GM19025 (cell line): ENCODE measurements at regions not wholly inside any gene's neighbourhood (a gene's known extent, or its start where the extent isn't known, plus 50 kb on each side); places are given as distances from the start of the nearest gene placed in this dataset.

Experiments
- ATAC-seq: cut with Tn5 transposase; IDR thresholded peaks from one replicate; pipeline ENCODE4 v1.9.1; 2021; ENCODE audit warnings: mild to moderate bottlenecking, low read depth, moderate library complexity; ENCODE audit not compliant: unreplicated experiment

GRCh38 chr10:108421266-108421665 is 1256.8 kb upstream of the SORCS1 start:
- ATAC-seq: no peak

GRCh38 chr10:108413954-108414353 is 1249.4 kb upstream of the SORCS1 start:
- ATAC-seq: no peak

- ATAC-seq: no peak
Measured at GRCh38 chr10:108412323-108412722, 1247.8 kb upstream of the SORCS1 start.

DNA sequence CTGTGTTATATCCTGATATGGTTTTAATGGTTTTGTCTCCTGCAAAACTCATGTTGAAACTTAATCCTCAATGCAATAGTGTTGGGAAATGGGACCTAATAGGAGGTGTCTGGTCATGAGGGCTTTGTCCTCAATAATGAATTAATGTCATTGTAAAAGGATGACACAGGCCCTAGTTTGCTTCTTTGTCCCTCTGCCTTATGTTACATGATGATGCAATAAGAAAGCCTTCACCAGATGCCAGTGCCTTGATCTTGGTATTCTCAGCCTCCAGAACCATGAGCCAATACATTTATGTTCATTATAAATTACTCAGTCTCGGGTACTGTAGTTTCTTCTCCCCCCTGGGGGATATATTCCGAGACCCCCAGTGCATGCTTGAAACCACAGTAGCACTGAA is 1247.4 kb upstream of the SORCS1 start:
- ATAC-seq: no peak

DNA sequence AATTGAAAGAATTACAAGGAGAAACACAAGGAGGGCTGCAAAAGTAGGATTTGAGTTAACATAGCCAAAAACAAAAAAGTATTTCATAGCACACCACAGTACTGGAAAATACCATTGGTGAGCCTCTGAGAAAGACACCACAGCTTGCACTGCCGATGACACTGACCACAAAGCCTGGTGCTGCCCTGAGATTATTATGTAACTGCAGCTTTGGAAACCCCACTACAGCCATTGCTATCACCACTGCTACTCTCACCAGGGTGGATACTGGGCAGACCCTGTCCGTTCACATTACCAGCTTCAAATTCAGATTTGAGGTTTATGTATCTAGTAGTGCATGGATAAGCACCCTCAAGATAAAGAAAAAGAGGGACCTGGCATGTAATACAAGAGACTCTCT is 1246.7 kb upstream of the SORCS1 start:
- no peak for ATAC-seq

GRCh38 chr10:108410236-108410635 is 1245.7 kb upstream of the SORCS1 start:
- no peak for ATAC-seq

DNA sequence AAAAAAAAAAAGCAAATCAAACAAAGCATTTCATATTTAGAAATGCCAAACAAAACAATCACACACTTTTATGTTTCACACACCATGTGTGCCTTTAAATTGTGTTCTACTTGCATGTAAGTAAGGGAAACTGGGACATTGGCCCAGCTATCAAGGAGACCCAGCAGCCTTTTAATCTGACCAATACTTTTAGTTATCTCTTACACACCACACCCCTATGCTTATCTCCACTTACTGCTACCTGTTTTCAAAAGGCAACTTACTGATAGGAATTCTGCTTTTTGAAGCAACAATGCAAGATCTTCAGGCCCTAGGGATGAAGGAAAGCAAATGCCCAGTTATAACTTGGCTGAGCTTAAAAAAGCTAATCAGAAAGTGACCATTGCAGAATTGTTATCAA is 1244.8 kb upstream of the SORCS1 start:
- no peak for ATAC-seq

DNA sequence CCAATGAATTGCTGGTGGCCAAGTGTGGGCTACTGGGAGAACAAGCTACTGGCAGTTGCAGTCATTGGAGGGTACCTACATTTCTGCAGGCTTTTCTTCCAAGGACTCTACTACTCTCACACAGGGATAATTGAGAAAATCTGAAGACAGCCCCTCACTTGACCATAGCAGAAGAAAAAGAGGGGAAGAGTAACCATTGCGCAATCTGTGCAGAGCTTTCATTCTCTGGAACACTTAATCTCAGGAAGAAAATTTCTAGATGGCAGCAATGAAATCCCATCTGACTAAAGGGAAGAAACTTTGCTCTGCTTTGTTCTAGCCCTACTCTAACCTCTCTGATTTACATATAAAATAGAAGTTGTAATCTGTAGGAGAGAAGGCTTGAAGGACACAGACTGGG is 1239.6 kb upstream of the SORCS1 start:
- ATAC-seq: no peak

- no peak for ATAC-seq
Measured at GRCh38 chr10:108399465-108399864, 1235.0 kb upstream of the SORCS1 start.

GRCh38 chr10:108393089-108393488 is 1228.6 kb upstream of the SORCS1 start:
- no peak for ATAC-seq

DNA sequence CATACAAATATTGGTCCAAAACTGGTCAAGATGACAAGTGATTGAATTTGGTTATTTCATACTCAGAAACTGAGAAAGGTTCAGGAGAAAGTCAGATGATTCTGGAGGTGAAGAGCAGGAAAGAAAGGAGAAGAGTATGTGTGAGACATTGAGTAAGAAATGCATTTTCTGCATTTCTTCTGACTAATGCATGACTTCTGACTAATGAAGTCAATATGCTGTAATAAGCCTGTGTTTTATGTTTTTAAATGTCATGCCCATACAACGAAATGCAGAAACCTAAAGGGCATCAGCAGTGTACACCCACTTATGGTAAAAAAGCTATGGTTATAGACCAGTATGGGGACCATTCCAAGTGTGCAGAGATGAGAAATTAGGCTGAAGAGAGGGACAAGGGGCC is 1227.8 kb upstream of the SORCS1 start:
- no peak for ATAC-seq

DNA sequence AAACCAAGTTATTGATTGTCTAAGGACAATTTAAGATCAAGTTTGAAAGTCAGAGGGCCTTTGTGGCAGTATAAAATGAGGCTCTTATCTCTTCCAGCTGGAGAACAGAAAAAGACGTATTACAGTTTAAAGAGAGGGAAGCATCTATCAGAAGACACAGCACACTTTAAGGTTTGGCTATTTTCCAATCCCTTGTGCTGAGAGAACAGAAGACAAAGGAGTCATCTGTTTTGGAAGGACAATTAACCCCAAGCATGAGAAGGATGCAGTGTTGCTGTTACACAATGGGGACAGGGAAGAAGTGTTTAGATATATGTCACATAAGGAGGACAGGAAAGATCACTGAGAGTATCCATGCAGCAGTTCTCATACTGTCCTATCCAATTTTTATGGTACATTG is 1224.2 kb upstream of the SORCS1 start:
- ATAC-seq: no peak

DNA sequence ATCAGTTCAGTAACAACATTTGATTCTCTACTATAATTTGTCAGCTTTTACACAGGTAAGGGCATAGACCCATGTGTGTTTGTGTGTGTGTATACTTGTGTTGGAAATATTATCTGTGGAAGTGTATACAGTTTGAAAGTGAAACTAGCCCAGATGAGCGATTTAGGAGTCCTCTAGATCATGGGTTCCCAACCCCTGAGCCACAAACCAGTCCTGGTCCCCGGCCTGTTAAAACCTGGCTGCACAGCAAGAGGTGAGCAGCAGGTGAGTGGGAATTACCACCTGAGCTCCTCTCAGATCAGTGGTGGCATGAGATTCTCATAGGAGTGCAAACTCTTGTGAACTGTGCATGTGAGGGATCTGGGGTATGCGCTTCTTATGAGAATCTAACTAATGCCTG is 1221.5 kb upstream of the SORCS1 start:
- no peak for ATAC-seq

GRCh38 chr10:108384378-108384777 is 1219.9 kb upstream of the SORCS1 start:
- no peak for ATAC-seq

GRCh38 chr10:108378779-108379178 is 1214.3 kb upstream of the SORCS1 start:
- ATAC-seq: no peak

DNA sequence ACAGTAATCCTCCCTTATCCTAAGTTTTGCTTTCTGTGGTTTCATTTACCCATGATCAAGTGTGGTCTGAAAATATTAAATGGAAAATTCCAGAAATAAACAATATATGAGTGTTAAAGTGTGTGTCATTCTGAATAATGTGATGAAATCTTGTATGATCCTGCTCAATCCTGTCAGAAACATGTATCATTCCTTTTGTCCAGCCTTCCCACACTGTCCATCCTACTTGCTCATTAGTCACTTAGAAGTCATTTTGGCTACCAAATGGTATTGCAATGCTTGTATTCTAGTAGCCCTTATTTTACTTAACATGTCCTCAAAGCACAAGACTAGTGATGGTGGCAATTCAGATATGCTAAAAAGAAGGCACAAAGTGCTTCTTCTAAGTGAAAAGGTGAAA is 1211.2 kb upstream of the SORCS1 start:
- ATAC-seq: no peak

DNA sequence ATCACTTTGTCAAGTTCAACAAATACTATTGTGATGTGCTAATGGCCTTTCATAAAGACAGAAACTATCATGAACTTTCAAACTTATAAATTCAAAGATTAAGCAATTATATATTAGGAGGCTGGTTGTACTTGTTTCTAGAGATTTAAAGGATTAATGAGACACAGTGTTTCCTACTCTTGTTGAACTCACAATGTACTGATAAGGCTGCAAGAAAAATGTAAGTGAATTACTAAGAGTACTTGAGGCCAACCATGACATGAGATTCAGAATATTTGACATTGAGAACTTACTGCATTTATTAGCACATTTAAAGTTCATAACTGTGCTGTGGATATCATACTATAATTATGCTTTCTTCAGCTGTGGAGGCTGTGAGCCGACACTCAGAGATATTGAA is 1210.5 kb upstream of the SORCS1 start:
- ATAC-seq: no peak

DNA sequence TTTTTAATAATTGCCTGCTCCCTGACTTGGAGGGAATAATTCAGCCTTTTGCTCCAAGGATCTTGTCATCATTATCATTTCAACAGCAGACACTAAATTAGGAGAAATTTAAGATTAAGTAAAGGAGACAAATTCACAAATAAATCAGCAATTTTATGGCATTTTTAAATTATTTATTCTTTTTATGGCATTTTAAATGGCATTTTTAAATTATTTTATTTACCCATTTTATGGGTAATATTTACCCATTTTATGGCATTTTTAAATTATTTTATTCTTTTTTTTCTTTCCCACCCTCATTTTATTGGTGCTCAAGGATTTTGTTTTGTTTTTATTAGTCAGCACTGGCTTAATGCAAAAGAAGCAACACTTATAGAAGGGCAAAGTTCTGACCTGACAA is 1201.0 kb upstream of the SORCS1 start:
- ATAC-seq: no peak

DNA sequence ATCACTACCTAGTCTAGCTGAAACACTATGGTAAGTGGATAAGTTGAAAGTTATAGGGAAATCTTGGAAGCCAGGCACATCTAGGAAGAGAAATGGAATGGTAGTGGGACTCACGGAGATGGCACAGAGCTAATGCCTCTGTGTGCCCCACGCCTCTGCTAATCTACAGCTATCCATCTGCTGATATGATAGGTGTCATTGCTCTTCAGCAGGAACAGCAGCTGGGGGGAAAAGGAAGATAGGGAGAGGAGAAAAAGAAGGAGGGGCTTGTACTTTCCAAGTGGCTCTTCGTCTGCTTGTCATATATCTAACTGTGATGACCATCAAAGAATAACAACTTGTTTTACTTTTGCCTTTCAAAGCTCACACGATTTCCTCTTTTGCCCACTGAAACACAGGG is 1199.1 kb upstream of the SORCS1 start:
- no peak for ATAC-seq

- ATAC-seq: no peak
Measured at GRCh38 chr10:108362961-108363360, 1198.5 kb upstream of the SORCS1 start.

DNA sequence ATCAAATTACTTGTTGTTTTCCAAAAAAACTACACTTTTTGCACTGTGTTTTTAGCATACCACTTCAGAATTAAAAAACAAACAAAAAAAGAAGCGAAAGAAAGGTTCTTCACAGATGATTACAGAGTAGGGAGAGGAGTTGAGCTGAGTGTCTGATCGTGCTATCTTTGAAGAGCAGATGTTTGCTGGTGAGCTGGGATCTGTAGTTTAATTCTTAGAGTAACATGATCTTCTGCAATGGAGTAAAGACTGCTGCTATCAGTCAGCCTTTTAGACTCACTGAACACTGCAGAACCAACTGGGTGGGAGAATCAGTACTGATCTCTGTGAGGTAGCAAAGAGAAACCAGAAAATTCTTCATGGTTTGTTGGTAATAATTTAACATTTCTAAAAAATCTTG is 1197.8 kb upstream of the SORCS1 start:
- ATAC-seq: no peak

- ATAC-seq: no peak
Measured at GRCh38 chr10:108360187-108360586, 1195.7 kb upstream of the SORCS1 start.

DNA sequence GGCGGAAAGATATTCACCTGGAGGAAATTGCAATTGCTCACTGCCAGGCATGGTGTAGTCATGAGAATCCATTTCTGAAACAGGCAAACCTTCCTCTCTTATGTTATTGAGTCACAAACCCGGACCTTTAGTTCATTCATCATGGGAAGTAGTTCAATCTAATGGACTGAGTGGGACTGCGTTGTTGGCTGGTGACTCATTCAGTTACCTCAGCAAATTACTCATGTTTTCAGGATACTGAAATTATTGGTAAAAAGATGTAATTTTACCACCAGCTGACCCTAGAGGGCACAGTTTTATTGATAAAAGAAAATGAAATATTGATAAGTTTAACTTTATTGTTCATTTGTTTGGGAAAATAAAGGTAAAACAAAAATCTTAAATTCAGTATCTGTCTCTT is 1194.4 kb upstream of the SORCS1 start:
- ATAC-seq: peak; percentile 59

GRCh38 chr10:108352771-108353170 is 1188.3 kb upstream of the SORCS1 start:
- no peak for ATAC-seq
